ENCODE measurements at regions not wholly inside any gene's neighbourhood (a gene's known extent, or its start where the extent isn't known, plus 50 kb on each side); places are given as distances from the start of the nearest gene placed in this dataset.

GRCh38 chr18:68060871-68061270 is 544.4 kb upstream of the DSEL start:
- WGBS, 2 donors: 63 to 73% methylated on average over 1 of the region's 1 CpG

DNA sequence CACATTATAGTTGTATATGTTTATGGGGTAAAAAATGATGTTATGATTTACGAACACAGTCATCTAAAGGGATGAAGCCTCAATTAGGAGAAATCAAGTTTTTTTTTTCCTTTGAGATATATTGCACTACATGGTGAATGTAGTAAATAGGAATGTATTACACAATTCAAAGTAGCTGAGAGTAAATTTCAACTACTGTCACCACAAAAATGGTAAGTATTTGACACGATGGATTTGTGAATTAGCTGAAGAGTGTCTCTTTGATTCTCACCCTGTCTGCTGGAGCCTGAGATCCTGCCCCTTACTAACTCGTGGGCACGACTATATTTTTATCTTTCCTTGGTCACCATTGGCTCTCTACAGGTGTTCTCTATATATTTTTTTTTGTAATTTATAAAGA is 540.4 kb upstream of the DSEL start:
- DNase-seq (ENCODE audit: low spot score in 2 of 2): no peak
- no peak overlapping the region for H3K4me3 ChIP-seq (ENCODE audit: low read depth, poor library complexity, severe bottlenecking)
- WGBS, 2 donors: 71 to 77% methylated on average over 4 of the region's 4 CpGs
- TF ChIP-seq CTCF (IDR thresholded peaks at IDR 0.05): no peak
- TF ChIP-seq POLR2A (IDR thresholded peaks at IDR 0.05): no peak
- intact Hi-C loops (cut with DNase I; ENCODE audit: low total_unique reads): no loop called here

More at GRCh38 chr18:68060871-68061270, 544.4 kb upstream of the DSEL start:
- H3K4me3 ChIP-seq (ENCODE audit: low read depth, poor library complexity, severe bottlenecking): no peak overlapping the region
- no peak for DNase-seq (ENCODE audit: low spot score in 2 of 2)
- no peak for TF ChIP-seq POLR2A (IDR thresholded peaks at IDR 0.05)
- no peak for TF ChIP-seq CTCF (IDR thresholded peaks at IDR 0.05)
- intact Hi-C loops (cut with DNase I; ENCODE audit: low total_unique reads): no loop called here

DNA sequence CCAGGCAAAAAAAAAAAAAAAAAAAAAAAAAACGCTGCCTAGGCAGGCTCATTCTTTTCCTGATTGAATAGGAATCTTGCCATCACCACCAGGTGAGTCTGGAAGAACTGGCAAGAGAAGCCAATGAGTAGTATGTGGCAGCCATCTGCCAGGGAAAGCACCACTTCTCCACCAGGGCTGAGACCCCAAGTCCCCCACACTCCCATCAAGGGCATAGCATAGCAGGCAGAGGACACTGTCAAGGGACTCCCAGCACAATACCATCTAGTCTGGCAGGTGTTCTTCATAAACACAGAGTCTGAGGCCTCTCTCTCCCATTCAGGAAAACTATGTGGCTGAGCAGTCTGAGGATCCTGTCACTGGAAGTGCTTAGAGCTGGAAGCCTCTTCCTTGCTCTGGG is 538.1 kb upstream of the DSEL start:
- no peak overlapping the region for H3K4me3 ChIP-seq (ENCODE audit: low read depth, poor library complexity, severe bottlenecking)
- TF ChIP-seq CTCF (IDR thresholded peaks at IDR 0.05) (no peak), POLR2A (IDR thresholded peaks at IDR 0.05) (no peak)
- DNase-seq (ENCODE audit: low spot score in 2 of 2): no peak
- intact Hi-C loops (cut with DNase I; ENCODE audit: low total_unique reads): no loop called here
- 58 to 68% methylated on average over 1 of the region's 1 CpG for WGBS, 2 donors

DNA sequence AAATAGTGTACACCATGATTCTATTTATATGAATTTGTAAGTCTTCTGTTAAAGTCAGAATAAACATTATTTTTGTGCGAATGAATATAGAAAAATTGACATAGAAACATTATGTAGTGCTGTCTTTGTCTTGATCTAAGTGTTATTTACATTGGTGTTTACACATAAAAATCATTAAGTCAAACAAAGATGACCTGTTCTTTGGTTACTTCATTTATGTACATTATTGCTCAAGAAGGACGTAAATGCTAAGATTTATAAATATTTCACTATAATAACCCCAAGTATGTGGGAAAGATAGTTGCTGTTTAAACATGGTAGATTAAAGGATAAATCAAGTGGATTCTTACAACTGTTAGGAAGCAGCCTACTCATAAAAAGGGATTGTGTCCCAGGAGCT is 536.8 kb upstream of the DSEL start:
- no peak for DNase-seq (ENCODE audit: low spot score in 2 of 2)
- H3K4me3 ChIP-seq (ENCODE audit: low read depth, poor library complexity, severe bottlenecking): no peak overlapping the region
- 89 to 90% methylated on average over 2 of the region's 2 CpGs for WGBS, 2 donors
- TF ChIP-seq CTCF (IDR thresholded peaks at IDR 0.05) (no peak), POLR2A (IDR thresholded peaks at IDR 0.05) (no peak)
- intact Hi-C loops (cut with DNase I; ENCODE audit: low total_unique reads): no loop called here

DNA sequence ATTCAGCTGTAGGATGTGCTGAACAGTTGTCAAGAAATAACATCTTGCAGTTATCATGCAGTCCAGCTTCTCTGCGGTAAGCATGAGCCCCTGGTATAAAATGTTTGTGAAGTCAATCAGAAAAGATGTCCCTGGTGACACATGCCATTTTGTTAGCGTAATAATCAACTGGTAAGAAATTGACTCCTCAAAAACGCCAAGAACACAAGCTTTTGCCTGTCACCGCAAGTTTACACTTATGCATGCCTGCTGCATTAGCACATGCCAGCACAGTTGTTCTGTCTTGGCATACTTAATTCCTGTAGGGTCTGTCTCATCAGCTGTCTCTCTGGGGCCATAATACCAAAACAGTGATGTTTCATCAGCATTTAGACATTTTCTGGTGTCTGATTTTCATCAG is 524.8 kb upstream of the DSEL start:
- TF ChIP-seq CTCF (IDR thresholded peaks at IDR 0.05) (no peak), POLR2A (IDR thresholded peaks at IDR 0.05) (no peak)
- intact Hi-C loops (cut with DNase I; ENCODE audit: low total_unique reads): no loop called here
- no peak overlapping the region for H3K4me3 ChIP-seq (ENCODE audit: low read depth, poor library complexity, severe bottlenecking)
- WGBS, 2 donors: 64 to 72% methylated on average over 4 of the region's 4 CpGs
- DNase-seq (ENCODE audit: low spot score in 2 of 2): no peak

DNA sequence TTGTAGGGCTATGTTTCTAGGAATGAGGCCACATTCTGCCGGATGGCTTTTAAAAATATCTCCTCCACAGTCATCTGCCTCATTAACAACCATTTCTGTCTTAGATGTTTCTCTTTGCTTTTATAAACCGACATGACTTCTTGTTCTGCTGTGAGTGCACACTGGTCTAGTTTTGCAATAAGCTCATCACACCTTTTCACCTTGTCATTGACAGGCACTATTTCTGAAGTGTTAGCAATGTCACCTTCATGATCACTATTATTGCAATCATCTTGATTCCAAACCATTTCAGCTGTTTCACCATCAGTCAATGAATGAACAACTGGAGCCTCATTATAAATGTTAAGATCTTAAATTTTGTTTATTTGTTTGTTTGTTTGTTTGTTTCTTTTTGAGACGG is 523.7 kb upstream of the DSEL start:
- intact Hi-C loops (cut with DNase I; ENCODE audit: low total_unique reads): no loop called here
- no peak for DNase-seq (ENCODE audit: low spot score in 2 of 2)
- no peak overlapping the region for H3K4me3 ChIP-seq (ENCODE audit: low read depth, poor library complexity, severe bottlenecking)
- TF ChIP-seq CTCF (IDR thresholded peaks at IDR 0.05): no peak
- TF ChIP-seq POLR2A (IDR thresholded peaks at IDR 0.05): no peak
- 59 to 61% methylated on average over 3 of the region's 3 CpGs for WGBS, 2 donors
